ENCODE measurements at regions not wholly inside any gene's neighbourhood (a gene's known extent, or its start where the extent isn't known, plus 50 kb on each side); places are given as distances from the start of the nearest gene placed in this dataset.

GRCh38 chr10:21047096-21047495 lies 150.0 kb upstream of the NEBL start:
- Histone ChIP-seq H3K27ac (replicated peaks; ENCODE audit: low read length) (no peak overlapping the region), H3K27me3 (ENCODE audit: control insufficient read depth in 3 of 3, insufficient read depth in 3 of 3, low read depth in 1 of 3, low read length in 3 of 3) (no peaks in the 10 kb centered on the region), H3K4ac (ENCODE audit: low read length) (no peak overlapping the region)

DNA sequence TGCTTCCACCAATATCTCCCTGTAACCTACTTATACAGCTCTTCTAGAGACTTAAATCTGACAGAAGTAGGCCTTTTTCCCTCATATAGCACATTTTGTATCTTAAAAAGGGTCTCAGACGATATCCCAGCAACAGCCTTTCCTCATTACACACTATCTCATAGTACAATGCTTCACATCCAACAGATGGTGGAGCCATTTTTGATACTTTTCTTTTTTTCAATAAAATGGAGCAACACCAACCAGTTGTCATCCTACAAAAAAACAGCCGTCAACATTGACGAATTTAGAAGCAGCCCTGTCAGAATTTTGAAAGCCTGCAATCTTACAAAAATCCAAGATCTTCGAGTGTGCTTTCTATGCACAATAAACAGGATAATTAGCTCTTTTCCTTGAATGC lies 145.9 kb upstream of the NEBL start:
- no peak overlapping the region for H2BK12ac ChIP-seq (ENCODE audit: low read length)
- no CpG with 5 or more reads among the region's 4 CpGs for WGBS, 2 donors (ENCODE audit: extremely low coverage in 2 of 2, insufficient read length in 2 of 2, insufficient replicate concordance in 1 of 2)
- no peaks in the 10 kb centered on the region for H3K9me3 ChIP-seq (replicated peaks in 1 of 2; ENCODE audit: control insufficient read depth in 2 of 2, insufficient read depth in 1 of 2, low read depth in 1 of 2, low read length in 2 of 2)
- no peak overlapping the region for H2BK120ac ChIP-seq (ENCODE audit: low read depth, low read length)
- H3K4me2 ChIP-seq (ENCODE audit: insufficient read depth, low read length, poor library complexity, severe bottlenecking) = no peak overlapping the region
- no peak overlapping the region for H3K18ac ChIP-seq (ENCODE audit: low read length)
- H2BK5ac ChIP-seq (ENCODE audit: low read length) = no peak overlapping the region
- no peak overlapping the region for H2AK5ac ChIP-seq (ENCODE audit: low read depth, low read length)
- no peak overlapping the region for H2AFZ ChIP-seq (ENCODE audit: low read length)
- H3K9ac ChIP-seq (ENCODE audit: low read depth, low read length, poor library complexity) = no peak overlapping the region
- H2BK15ac ChIP-seq (ENCODE audit: low read length) = no peak overlapping the region
- H3K27me3 ChIP-seq (ENCODE audit: control insufficient read depth in 3 of 3, insufficient read depth in 3 of 3, low read depth in 1 of 3, low read length in 3 of 3) = no peaks in the 10 kb centered on the region
- no peak overlapping the region for H3K23ac ChIP-seq (ENCODE audit: low read depth, low read length, poor library complexity)
- H4K8ac ChIP-seq (ENCODE audit: low read depth, low read length) = no peak overlapping the region
- DNase-seq (ENCODE audit: low spot score) = no peak
- H3K14ac ChIP-seq (ENCODE audit: low read length) = no peak overlapping the region
- H4K91ac ChIP-seq (ENCODE audit: low read depth, low read length, poor library complexity) = no peak overlapping the region
- H3K4me3 ChIP-seq (ENCODE audit: low read length in 2 of 2) = no peak overlapping the region
- no peak overlapping the region for H3K27ac ChIP-seq (replicated peaks; ENCODE audit: low read length)
- peaks cover 0 to 3% of the 10 kb centered on the region in 2 donors for H3K4me1 ChIP-seq (ENCODE audit: control insufficient read depth in 2 of 2, insufficient read depth in 1 of 2, low read depth in 1 of 2, low read length in 2 of 2)
- no peaks in the 10 kb centered on the region for H3K79me1 ChIP-seq (ENCODE audit: low read depth, low read length)
- H3K36me3 ChIP-seq (replicated peaks in 1 of 2; ENCODE audit: control insufficient read depth in 2 of 2, insufficient read depth in 2 of 2, low read length in 2 of 2) = peaks cover 0 to 2% of the 10 kb centered on the region in 2 donors
- H3K4ac ChIP-seq (ENCODE audit: low read length) = no peak overlapping the region

More at GRCh38 chr10:21047096-21047495, 150.0 kb upstream of the NEBL start:
- H3K9ac ChIP-seq (ENCODE audit: low read depth, low read length, poor library complexity) = no peak overlapping the region
- H3K23ac ChIP-seq (ENCODE audit: low read depth, low read length, poor library complexity) = no peak overlapping the region
- peaks cover 0 to 2% of the 10 kb centered on the region in 2 donors for H3K36me3 ChIP-seq (replicated peaks in 1 of 2; ENCODE audit: control insufficient read depth in 2 of 2, insufficient read depth in 2 of 2, low read length in 2 of 2)
- no peak overlapping the region for H3K4me2 ChIP-seq (ENCODE audit: insufficient read depth, low read length, poor library complexity, severe bottlenecking)
- no peak overlapping the region for H2AFZ ChIP-seq (ENCODE audit: low read length)
- no peak overlapping the region for H2BK5ac ChIP-seq (ENCODE audit: low read length)
- DNase-seq (ENCODE audit: low spot score) = no peak
- no peak overlapping the region for H2AK5ac ChIP-seq (ENCODE audit: low read depth, low read length)
- H2BK12ac ChIP-seq (ENCODE audit: low read length) = no peak overlapping the region
- no peak overlapping the region for H3K4me3 ChIP-seq (ENCODE audit: low read length in 2 of 2)
- no peak overlapping the region for H4K8ac ChIP-seq (ENCODE audit: low read depth, low read length)
- no peaks in the 10 kb centered on the region for H3K9me3 ChIP-seq (replicated peaks in 1 of 2; ENCODE audit: control insufficient read depth in 2 of 2, insufficient read depth in 1 of 2, low read depth in 1 of 2, low read length in 2 of 2)
- no peak overlapping the region for H3K18ac ChIP-seq (ENCODE audit: low read length)
- H4K91ac ChIP-seq (ENCODE audit: low read depth, low read length, poor library complexity) = no peak overlapping the region
- no peaks in the 10 kb centered on the region for H3K79me1 ChIP-seq (ENCODE audit: low read depth, low read length)
- H3K14ac ChIP-seq (ENCODE audit: low read length) = no peak overlapping the region
- peaks cover 0 to 3% of the 10 kb centered on the region in 2 donors for H3K4me1 ChIP-seq (ENCODE audit: control insufficient read depth in 2 of 2, insufficient read depth in 1 of 2, low read depth in 1 of 2, low read length in 2 of 2)
- no peak overlapping the region for H2BK120ac ChIP-seq (ENCODE audit: low read depth, low read length)
- H2BK15ac ChIP-seq (ENCODE audit: low read length) = no peak overlapping the region

- Histone ChIP-seq H4K91ac (ENCODE audit: low read depth, low read length, poor library complexity) (no peak overlapping the region), H3K36me3 (replicated peaks in 1 of 2; ENCODE audit: control insufficient read depth in 2 of 2, insufficient read depth in 2 of 2, low read length in 2 of 2) (no peaks in the 10 kb centered on the region), H2BK15ac (ENCODE audit: low read length) (no peak overlapping the region), H2BK12ac (ENCODE audit: low read length) (no peak overlapping the region), H3K79me1 (ENCODE audit: low read depth, low read length) (no peaks in the 10 kb centered on the region), H3K9me3 (replicated peaks in 1 of 2; ENCODE audit: control insufficient read depth in 2 of 2, insufficient read depth in 1 of 2, low read depth in 1 of 2, low read length in 2 of 2) (no peaks in the 10 kb centered on the region), H3K27me3 (ENCODE audit: control insufficient read depth in 3 of 3, insufficient read depth in 3 of 3, low read depth in 1 of 3, low read length in 3 of 3) (no peaks in the 10 kb centered on the region), H3K4ac (ENCODE audit: low read length) (no peak overlapping the region), H3K14ac (ENCODE audit: low read length) (no peak overlapping the region), H3K4me2 (ENCODE audit: insufficient read depth, low read length, poor library complexity, severe bottlenecking) (no peak overlapping the region), H3K4me3 (ENCODE audit: low read length in 2 of 2) (no peak overlapping the region), H3K9ac (ENCODE audit: low read depth, low read length, poor library complexity) (no peak overlapping the region), H2BK5ac (ENCODE audit: low read length) (no peak overlapping the region), H2AFZ (ENCODE audit: low read length) (no peak overlapping the region), H4K8ac (ENCODE audit: low read depth, low read length) (no peak overlapping the region), H2AK5ac (ENCODE audit: low read depth, low read length) (no peak overlapping the region), H2BK120ac (ENCODE audit: low read depth, low read length) (no peak overlapping the region), H3K23ac (ENCODE audit: low read depth, low read length, poor library complexity) (no peak overlapping the region), H3K27ac (replicated peaks; ENCODE audit: low read length) (no peak overlapping the region), H3K18ac (ENCODE audit: low read length) (no peak overlapping the region), H3K4me1 (ENCODE audit: control insufficient read depth in 2 of 2, insufficient read depth in 1 of 2, low read depth in 1 of 2, low read length in 2 of 2) (peaks cover 0 to 3% of the 10 kb centered on the region in 2 donors)
- WGBS, 2 donors (ENCODE audit: extremely low coverage in 2 of 2, insufficient read length in 2 of 2, insufficient replicate concordance in 1 of 2) = no CpG with 5 or more reads among the region's 1 CpG
- DNase-seq (ENCODE audit: low spot score) = no peak
Observed at GRCh38 chr10:21042536-21042935, 145.4 kb upstream of the NEBL start.

GRCh38 chr10:21041763-21042458 lies 144.8 kb upstream of the NEBL start:
- Histone ChIP-seq H3K4me1 (ENCODE audit: control insufficient read depth in 2 of 2, insufficient read depth in 1 of 2, low read depth in 1 of 2, low read length in 2 of 2) (peaks cover under 1 to 3% of the 10 kb centered on the region in 2 donors), H2AFZ (ENCODE audit: low read length) (no peak overlapping the region), H3K79me1 (ENCODE audit: low read depth, low read length) (no peaks in the 10 kb centered on the region), H3K14ac (ENCODE audit: low read length) (no peak overlapping the region), H3K9me3 (replicated peaks in 1 of 2; ENCODE audit: control insufficient read depth in 2 of 2, insufficient read depth in 1 of 2, low read depth in 1 of 2, low read length in 2 of 2) (no peaks in the 10 kb centered on the region), H3K9ac (ENCODE audit: low read depth, low read length, poor library complexity) (no peak overlapping the region), H3K36me3 (replicated peaks in 1 of 2; ENCODE audit: control insufficient read depth in 2 of 2, insufficient read depth in 2 of 2, low read length in 2 of 2) (no peaks in the 10 kb centered on the region), H4K91ac (ENCODE audit: low read depth, low read length, poor library complexity) (no peak overlapping the region), H2BK5ac (ENCODE audit: low read length) (no peak overlapping the region), H2BK12ac (ENCODE audit: low read length) (no peak overlapping the region), H3K27ac (replicated peaks; ENCODE audit: low read length) (no peak overlapping the region), H3K27me3 (ENCODE audit: control insufficient read depth in 3 of 3, insufficient read depth in 3 of 3, low read depth in 1 of 3, low read length in 3 of 3) (no peaks in the 10 kb centered on the region), H3K23ac (ENCODE audit: low read depth, low read length, poor library complexity) (no peak overlapping the region), H3K18ac (ENCODE audit: low read length) (no peak overlapping the region), H3K4ac (ENCODE audit: low read length) (no peak overlapping the region), H4K8ac (ENCODE audit: low read depth, low read length) (no peak overlapping the region), H3K4me2 (ENCODE audit: insufficient read depth, low read length, poor library complexity, severe bottlenecking) (no peak overlapping the region), H2BK15ac (ENCODE audit: low read length) (no peak overlapping the region), H3K4me3 (ENCODE audit: low read length in 2 of 2) (no peak overlapping the region), H2BK120ac (ENCODE audit: low read depth, low read length) (no peak overlapping the region), H2AK5ac (ENCODE audit: low read depth, low read length) (no peak overlapping the region)
- DNase-seq (ENCODE audit: low spot score) = no peak
- WGBS, 2 donors (ENCODE audit: extremely low coverage in 2 of 2, insufficient read length in 2 of 2, insufficient replicate concordance in 1 of 2) = no CpG with 5 or more reads among the region's 10 CpGs

All from neuronal stem cell (in vitro differentiated cells).